ENCODE measurements at regions not wholly inside any gene's neighbourhood (a gene's known extent, or its start where the extent isn't known, plus 50 kb on each side); places are given as distances from the start of the nearest gene placed in this dataset.

GRCh38 chr20:7178004-7178403 is 410.5 kb downstream of the BMP2 start:
- DNase-seq: no peak

- no peak for DNase-seq
These were observed 413.0 kb downstream of the BMP2 start for GRCh38 chr20:7180256-7181045.

GRCh38 chr20:7189231-7189630 is 421.7 kb downstream of the BMP2 start:
- DNase-seq: no peak

GRCh38 chr20:7193681-7194080 is 426.2 kb downstream of the BMP2 start:
- DNase-seq: no peak

- no peak for DNase-seq
These were observed 428.2 kb downstream of the BMP2 start for GRCh38 chr20:7195704-7196103.

GRCh38 chr20:7196481-7196880 is 429.0 kb downstream of the BMP2 start:
- DNase-seq: no peak

GRCh38 chr20:7199861-7200260 is 432.4 kb downstream of the BMP2 start:
- no peak for DNase-seq

- no peak for DNase-seq
These were observed 439.8 kb downstream of the BMP2 start for GRCh38 chr20:7207186-7207798.

- DNase-seq: no peak
These were observed 443.4 kb downstream of the BMP2 start for GRCh38 chr20:7210910-7211309.

- DNase-seq: no peak
These were observed 446.7 kb downstream of the BMP2 start for GRCh38 chr20:7214081-7214740.

- no peak for DNase-seq
These were observed 450.1 kb downstream of the BMP2 start for GRCh38 chr20:7217606-7218005.

GRCh38 chr20:7220755-7221154 is 453.3 kb downstream of the BMP2 start:
- DNase-seq: no peak

GRCh38 chr20:7226156-7226555 is 458.7 kb downstream of the BMP2 start:
- DNase-seq: no peak

GRCh38 chr20:7231303-7231702 is 463.8 kb downstream of the BMP2 start:
- no peak for DNase-seq

GRCh38 chr20:7232796-7233195 is 465.3 kb downstream of the BMP2 start:
- no peak for DNase-seq

- no peak for DNase-seq
These were observed 469.8 kb downstream of the BMP2 start for GRCh38 chr20:7237251-7237650.

- DNase-seq: no peak
These were observed 473.0 kb downstream of the BMP2 start for GRCh38 chr20:7240490-7240889.

GRCh38 chr20:7248281-7249201 is 481.1 kb downstream of the BMP2 start:
- no peak for DNase-seq

GRCh38 chr20:7250337-7250736 is 482.9 kb downstream of the BMP2 start:
- DNase-seq: no peak

GRCh38 chr20:7257099-7257498 is 489.6 kb downstream of the BMP2 start:
- no peak for DNase-seq

- no peak for DNase-seq
These were observed 490.4 kb downstream of the BMP2 start for GRCh38 chr20:7257692-7258466.

- no peak for DNase-seq
These were observed 495.3 kb downstream of the BMP2 start for GRCh38 chr20:7262803-7263202.
